WTC11 (cell line): ENCODE measurements at regions not wholly inside any gene's neighbourhood (a gene's known extent, or its start where the extent isn't known, plus 50 kb on each side); places are given as distances from the start of the nearest gene placed in this dataset.

Experiments used
- ATF3 ChIP-seq: sonication (generic); formaldehyde crosslinking; conservative IDR thresholded peaks from 2 replicates; pipeline ENCODE4 v1.8.1; 2022; ENCODE audit warnings: mild to moderate bottlenecking, missing genetic modification reagents
- CBFB ChIP-seq: sonication (generic); formaldehyde crosslinking; IDR thresholded peaks from 2 replicates; pipeline ENCODE4 v1.8.1; 2022; ENCODE audit warnings: mild to moderate bottlenecking, low read depth, missing genetic modification reagents
- ESRRA ChIP-seq: sonication (generic); formaldehyde crosslinking; IDR thresholded peaks from 2 replicates; pipeline ENCODE4 v1.8.1; 2022; ENCODE audit warnings: mild to moderate bottlenecking, missing genetic modification reagents, borderline replicate concordance
- NR2C2 ChIP-seq: sonication (generic); formaldehyde crosslinking; IDR thresholded peaks from 2 replicates; pipeline ENCODE4 v1.8.0; 2022; ENCODE audit warnings: mild to moderate bottlenecking, missing genetic modification reagents
- USF1 ChIP-seq: sonication (generic); formaldehyde crosslinking; IDR thresholded peaks from 2 replicates; pipeline ENCODE4 v1.8.0; 2022; ENCODE audit warnings: mild to moderate bottlenecking, missing genetic modification reagents
- TF ChIP-seq, protein P1 (sequence below): fragments of 200-600 bp; IDR thresholded peaks from 2 replicates; pipeline ENCODE4 v1.8.0; 2022; ENCODE audit warnings: antibody characterized with exemption
- TF ChIP-seq, protein P2 (sequence below): fragments of 250-450 bp; sonication (Bioruptor Pico); IDR thresholded peaks from 2 replicates; pipeline ENCODE4 v1.9.0; 2021; ENCODE audit warnings: mild to moderate bottlenecking, borderline replicate concordance

DNA sequence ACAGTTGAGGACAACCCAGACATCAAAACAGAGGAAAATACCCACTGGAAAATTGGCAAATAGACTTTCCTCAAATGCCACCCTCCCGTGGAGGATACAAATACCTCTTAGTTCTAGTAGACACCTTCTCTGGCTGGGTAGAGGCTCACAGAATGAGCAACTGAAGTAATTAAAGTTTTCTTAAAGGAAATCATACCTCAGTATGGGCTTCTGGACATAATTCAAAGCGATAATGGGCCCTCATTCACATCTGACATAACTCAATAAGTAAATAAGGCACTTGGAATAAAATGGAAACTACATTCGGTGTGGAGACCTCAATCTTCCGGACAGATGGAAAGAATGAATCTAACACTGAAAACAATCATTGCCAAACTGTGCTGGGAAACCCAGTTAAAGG is 115.2 kb upstream of the PLCL2 start:
- TF ChIP-seq, protein P1, sequence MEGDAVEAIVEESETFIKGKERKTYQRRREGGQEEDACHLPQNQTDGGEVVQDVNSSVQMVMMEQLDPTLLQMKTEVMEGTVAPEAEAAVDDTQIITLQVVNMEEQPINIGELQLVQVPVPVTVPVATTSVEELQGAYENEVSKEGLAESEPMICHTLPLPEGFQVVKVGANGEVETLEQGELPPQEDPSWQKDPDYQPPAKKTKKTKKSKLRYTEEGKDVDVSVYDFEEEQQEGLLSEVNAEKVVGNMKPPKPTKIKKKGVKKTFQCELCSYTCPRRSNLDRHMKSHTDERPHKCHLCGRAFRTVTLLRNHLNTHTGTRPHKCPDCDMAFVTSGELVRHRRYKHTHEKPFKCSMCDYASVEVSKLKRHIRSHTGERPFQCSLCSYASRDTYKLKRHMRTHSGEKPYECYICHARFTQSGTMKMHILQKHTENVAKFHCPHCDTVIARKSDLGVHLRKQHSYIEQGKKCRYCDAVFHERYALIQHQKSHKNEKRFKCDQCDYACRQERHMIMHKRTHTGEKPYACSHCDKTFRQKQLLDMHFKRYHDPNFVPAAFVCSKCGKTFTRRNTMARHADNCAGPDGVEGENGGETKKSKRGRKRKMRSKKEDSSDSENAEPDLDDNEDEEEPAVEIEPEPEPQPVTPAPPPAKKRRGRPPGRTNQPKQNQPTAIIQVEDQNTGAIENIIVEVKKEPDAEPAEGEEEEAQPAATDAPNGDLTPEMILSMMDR, result no peak
- TF ChIP-seq NR2C2 (CRISPR knock-in tag) (no peak), USF1 (CRISPR knock-in tag) (no peak), CBFB (no peak), ESRRA (no peak), ATF3 (no peak)
- TF ChIP-seq, protein P2, sequence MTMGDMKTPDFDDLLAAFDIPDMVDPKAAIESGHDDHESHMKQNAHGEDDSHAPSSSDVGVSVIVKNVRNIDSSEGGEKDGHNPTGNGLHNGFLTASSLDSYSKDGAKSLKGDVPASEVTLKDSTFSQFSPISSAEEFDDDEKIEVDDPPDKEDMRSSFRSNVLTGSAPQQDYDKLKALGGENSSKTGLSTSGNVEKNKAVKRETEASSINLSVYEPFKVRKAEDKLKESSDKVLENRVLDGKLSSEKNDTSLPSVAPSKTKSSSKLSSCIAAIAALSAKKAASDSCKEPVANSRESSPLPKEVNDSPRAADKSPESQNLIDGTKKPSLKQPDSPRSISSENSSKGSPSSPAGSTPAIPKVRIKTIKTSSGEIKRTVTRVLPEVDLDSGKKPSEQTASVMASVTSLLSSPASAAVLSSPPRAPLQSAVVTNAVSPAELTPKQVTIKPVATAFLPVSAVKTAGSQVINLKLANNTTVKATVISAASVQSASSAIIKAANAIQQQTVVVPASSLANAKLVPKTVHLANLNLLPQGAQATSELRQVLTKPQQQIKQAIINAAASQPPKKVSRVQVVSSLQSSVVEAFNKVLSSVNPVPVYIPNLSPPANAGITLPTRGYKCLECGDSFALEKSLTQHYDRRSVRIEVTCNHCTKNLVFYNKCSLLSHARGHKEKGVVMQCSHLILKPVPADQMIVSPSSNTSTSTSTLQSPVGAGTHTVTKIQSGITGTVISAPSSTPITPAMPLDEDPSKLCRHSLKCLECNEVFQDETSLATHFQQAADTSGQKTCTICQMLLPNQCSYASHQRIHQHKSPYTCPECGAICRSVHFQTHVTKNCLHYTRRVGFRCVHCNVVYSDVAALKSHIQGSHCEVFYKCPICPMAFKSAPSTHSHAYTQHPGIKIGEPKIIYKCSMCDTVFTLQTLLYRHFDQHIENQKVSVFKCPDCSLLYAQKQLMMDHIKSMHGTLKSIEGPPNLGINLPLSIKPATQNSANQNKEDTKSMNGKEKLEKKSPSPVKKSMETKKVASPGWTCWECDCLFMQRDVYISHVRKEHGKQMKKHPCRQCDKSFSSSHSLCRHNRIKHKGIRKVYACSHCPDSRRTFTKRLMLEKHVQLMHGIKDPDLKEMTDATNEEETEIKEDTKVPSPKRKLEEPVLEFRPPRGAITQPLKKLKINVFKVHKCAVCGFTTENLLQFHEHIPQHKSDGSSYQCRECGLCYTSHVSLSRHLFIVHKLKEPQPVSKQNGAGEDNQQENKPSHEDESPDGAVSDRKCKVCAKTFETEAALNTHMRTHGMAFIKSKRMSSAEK (CRISPR knock-in tag), result no peak
